ENCODE measurements at regions not wholly inside any gene's neighbourhood (a gene's known extent, or its start where the extent isn't known, plus 50 kb on each side); places are given as distances from the start of the nearest gene placed in this dataset.
"Not testable (repeated sequence)": the region's sequence is repeated elsewhere in the genome, so short reads cannot be mapped to it uniquely, and the experiment has no call there.

GRCh38 chr2:118607641-118608040 lies 239.8 kb downstream of the EN1 start:
- DNase-seq, result no peak

- DNase-seq, result no peak
These were observed 242.6 kb downstream of the EN1 start for GRCh38 chr2:118604811-118605210.

GRCh38 chr2:118604371-118604770 lies 243.1 kb downstream of the EN1 start:
- DNase-seq, result no peak

- no peak for DNase-seq
These were observed 248.3 kb downstream of the EN1 start for GRCh38 chr2:118599141-118599540.

- DNase-seq, result no peak
These were observed 250.8 kb downstream of the EN1 start for GRCh38 chr2:118596620-118597019.

- DNase-seq, result no peak
These were observed 254.2 kb downstream of the EN1 start for GRCh38 chr2:118593257-118593656.

GRCh38 chr2:118591223-118591622 lies 256.2 kb downstream of the EN1 start:
- DNase-seq, result no peak

- DNase-seq, result no peak
These were observed 257.7 kb downstream of the EN1 start for GRCh38 chr2:118589721-118590120.

- peak; percentile 22 for DNase-seq
These were observed 258.6 kb downstream of the EN1 start for GRCh38 chr2:118588850-118589249.

- no peak for DNase-seq
These were observed 261.1 kb downstream of the EN1 start for GRCh38 chr2:118586312-118586711.

- DNase-seq, result no peak
These were observed 262.6 kb downstream of the EN1 start for GRCh38 chr2:118584877-118585276.

- peak; percentile 44 for DNase-seq
These were observed 263.2 kb downstream of the EN1 start for GRCh38 chr2:118584062-118584749.

- no peak for DNase-seq
These were observed 265.4 kb downstream of the EN1 start for GRCh38 chr2:118582058-118582457.

GRCh38 chr2:118580651-118581050 lies 266.8 kb downstream of the EN1 start:
- no peak for DNase-seq

GRCh38 chr2:118580107-118580506 lies 267.3 kb downstream of the EN1 start:
- DNase-seq, result no peak

- DNase-seq, result no peak
These were observed 270.2 kb downstream of the EN1 start for GRCh38 chr2:118577202-118577601.

GRCh38 chr2:118576109-118576855 lies 271.2 kb downstream of the EN1 start:
- DNase-seq, result no peak

GRCh38 chr2:118572380-118572779 lies 275.1 kb downstream of the EN1 start:
- DNase-seq, result not testable (repeated sequence)

- DNase-seq, result no peak
These were observed 277.4 kb downstream of the EN1 start for GRCh38 chr2:118569876-118570535.

GRCh38 chr2:118568700-118569099 lies 278.7 kb downstream of the EN1 start:
- DNase-seq, result no peak

GRCh38 chr2:118565786-118566540 lies 281.5 kb downstream of the EN1 start:
- no peak for DNase-seq

GRCh38 chr2:118565301-118565700 lies 282.1 kb downstream of the EN1 start:
- DNase-seq, result no peak

- DNase-seq, result no peak
These were observed 285.3 kb downstream of the EN1 start for GRCh38 chr2:118562144-118562543.

All from NCI-H510A treated with DMSO at 0.1 percent for 48 hours (cell line).